Vagina (tissue), 2 donors: ENCODE measurements at regions not wholly inside any gene's neighbourhood (a gene's known extent, or its start where the extent isn't known, plus 50 kb on each side); places are given as distances from the start of the nearest gene placed in this dataset.

Source experiments
- DNase-seq, 2 donors: peaks; one replicate each; pipeline ENCODE4 v3.0.0-alpha.2; 2017; ENCODE audit errors: extremely low spot score in 2 of 2
- H3K27ac ChIP-seq: fragments of 200-600 bp; sonication (generic); one replicate; pipeline ENCODE4 v1.5.1; 2019
- H3K27me3 ChIP-seq: fragments of 200-600 bp; sonication (generic); one replicate; pipeline ENCODE4 v1.5.1; 2019
- H3K36me3 ChIP-seq, 2 donors: fragments of 200-600 bp; sonication (generic); one replicate each; pipeline ENCODE4 v1.5.1; 2017 to 2019
- H3K4me1 ChIP-seq: fragments of 200-600 bp; sonication (generic); one replicate; pipeline ENCODE4 v1.5.1; 2019
- H3K4me3 ChIP-seq, 2 donors: fragments of 200-600 bp; sonication (generic); 1 replicate in 1 of 2; 2 replicates in 1 of 2; pipeline ENCODE4 v1.5.1; 2016 to 2019
- H3K9me3 ChIP-seq: fragments of 200-600 bp; sonication (generic); one replicate; pipeline ENCODE4 v1.5.1; 2019
- POLR2A ChIP-seq, 2 donors: fragments of 450-650 bp; IDR thresholded peaks; one replicate each; pipeline ENCODE4 v1.6.1; 2017; ENCODE audit warnings: antibody characterized with exemption in 2 of 2, mild to moderate bottlenecking in 2 of 2, moderate library complexity in 2 of 2
- POLR2AphosphoS5 ChIP-seq, 2 donors: sonication (generic); formaldehyde crosslinking; IDR thresholded peaks; one replicate each; pipeline ENCODE4 v1.9.0; 2017; ENCODE audit warnings: antibody characterized with exemption in 2 of 2, mild to moderate bottlenecking in 2 of 2, low read depth in 1 of 2; ENCODE audit not compliant: insufficient read depth in 1 of 2
- intact Hi-C: fragments of 100-400 bp; cut with DNase I; formaldehyde crosslinking; loops from one replicate; pipeline ENCODE4 v1.15.1; 2023
- TF ChIP-seq, protein P1 (sequence below), 3 experiments: fragments of 450-650 bp in 2 of 3; fragments of 200-600 bp in 1 of 3; sonication (generic) in 1 of 3; IDR thresholded peaks; one replicate each; pipeline ENCODE4 v1.5.1; 2017 to 2019; ENCODE audit warnings: antibody characterized with exemption in 3 of 3, mild to moderate bottlenecking in 2 of 3, moderate library complexity in 2 of 3

DNA sequence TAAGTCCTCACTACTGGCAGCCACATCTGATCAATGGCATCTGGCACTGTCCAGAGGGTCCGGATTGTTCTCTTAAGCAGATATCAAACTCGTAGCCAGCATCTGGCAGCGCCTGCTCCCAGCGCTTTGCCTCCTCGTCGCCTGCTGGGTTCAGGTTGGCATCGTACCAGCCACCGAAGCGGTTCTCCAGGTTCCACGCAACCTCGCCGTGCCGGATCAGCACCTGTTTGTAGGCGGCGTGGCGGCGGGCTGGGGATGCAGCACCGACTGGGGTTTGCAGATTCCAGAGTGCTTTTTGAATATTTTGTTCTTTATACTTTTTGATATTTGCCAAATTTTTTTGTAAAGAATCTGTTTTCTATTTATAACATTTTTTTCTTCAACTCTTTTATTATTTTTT is 111.6 kb downstream of the NR2F2 start:
- DNase-seq, result no peak
- intact Hi-C loops, result no loop called here
- TF ChIP-seq POLR2AphosphoS5 (IDR thresholded peaks at IDR 0.05; ENCODE audit: insufficient read depth in 1 of 2, low read depth in 1 of 2) (no peak), POLR2A (IDR thresholded peaks at IDR 0.05) (no peak)
- TF ChIP-seq, protein P1, sequence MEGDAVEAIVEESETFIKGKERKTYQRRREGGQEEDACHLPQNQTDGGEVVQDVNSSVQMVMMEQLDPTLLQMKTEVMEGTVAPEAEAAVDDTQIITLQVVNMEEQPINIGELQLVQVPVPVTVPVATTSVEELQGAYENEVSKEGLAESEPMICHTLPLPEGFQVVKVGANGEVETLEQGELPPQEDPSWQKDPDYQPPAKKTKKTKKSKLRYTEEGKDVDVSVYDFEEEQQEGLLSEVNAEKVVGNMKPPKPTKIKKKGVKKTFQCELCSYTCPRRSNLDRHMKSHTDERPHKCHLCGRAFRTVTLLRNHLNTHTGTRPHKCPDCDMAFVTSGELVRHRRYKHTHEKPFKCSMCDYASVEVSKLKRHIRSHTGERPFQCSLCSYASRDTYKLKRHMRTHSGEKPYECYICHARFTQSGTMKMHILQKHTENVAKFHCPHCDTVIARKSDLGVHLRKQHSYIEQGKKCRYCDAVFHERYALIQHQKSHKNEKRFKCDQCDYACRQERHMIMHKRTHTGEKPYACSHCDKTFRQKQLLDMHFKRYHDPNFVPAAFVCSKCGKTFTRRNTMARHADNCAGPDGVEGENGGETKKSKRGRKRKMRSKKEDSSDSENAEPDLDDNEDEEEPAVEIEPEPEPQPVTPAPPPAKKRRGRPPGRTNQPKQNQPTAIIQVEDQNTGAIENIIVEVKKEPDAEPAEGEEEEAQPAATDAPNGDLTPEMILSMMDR (IDR thresholded peaks at IDR 0.05), result no peak

GRCh38 chr15:96444865-96445264 is 114.4 kb downstream of the NR2F2 start:
- intact Hi-C loops, result no loop called here
- TF ChIP-seq, protein P1 (IDR thresholded peaks at IDR 0.05), result no peak
- TF ChIP-seq POLR2A (IDR thresholded peaks at IDR 0.05) (no peak), POLR2AphosphoS5 (IDR thresholded peaks at IDR 0.05; ENCODE audit: insufficient read depth in 1 of 2, low read depth in 1 of 2) (no peak)
- no peaks in the 10 kb centered on the region for H3K36me3 ChIP-seq
- DNase-seq, result no peak
- H3K9me3 ChIP-seq, result no peaks in the 10 kb centered on the region
- no peak overlapping the region for H3K27ac ChIP-seq
- H3K4me1 ChIP-seq, result no peaks in the 10 kb centered on the region
- H3K4me3 ChIP-seq, result no peak overlapping the region
- no peaks in the 10 kb centered on the region for H3K27me3 ChIP-seq

More for the DNA sequence above, 111.6 kb downstream of the NR2F2 start:
- Histone ChIP-seq H3K4me3 (no peak overlapping the region), H3K9me3 (no peaks in the 10 kb centered on the region), H3K4me1 (no peaks in the 10 kb centered on the region), H3K27ac (no peak overlapping the region), H3K36me3 (no peaks in the 10 kb centered on the region), H3K27me3 (no peaks in the 10 kb centered on the region)

DNA sequence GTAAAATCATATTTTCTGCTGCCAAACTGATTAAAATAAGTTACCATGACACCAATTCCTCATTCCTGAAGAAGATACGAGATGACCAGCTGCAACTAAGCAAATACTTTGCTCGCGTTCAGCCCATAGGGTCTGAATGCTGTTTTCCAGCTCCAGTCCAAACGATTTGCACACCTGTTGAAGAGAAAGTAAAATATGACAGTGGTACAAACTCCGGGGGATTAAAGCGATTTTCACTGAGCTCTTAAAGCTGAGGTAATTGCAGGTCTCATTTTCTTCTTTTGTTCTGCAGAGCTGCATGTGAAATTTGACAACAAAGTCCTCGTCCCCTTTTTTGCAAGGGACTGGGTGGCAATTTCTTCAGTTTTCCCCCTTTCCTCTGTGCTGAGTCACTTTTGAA is 118.4 kb downstream of the NR2F2 start:
- no peaks in the 10 kb centered on the region for H3K9me3 ChIP-seq
- H3K36me3 ChIP-seq, result no peaks in the 10 kb centered on the region
- no peaks in the 10 kb centered on the region for H3K27me3 ChIP-seq
- no peak overlapping the region for H3K4me3 ChIP-seq
- DNase-seq, result no peak
- intact Hi-C loops, result no loop called here
- no peaks in the 10 kb centered on the region for H3K4me1 ChIP-seq
- no peak overlapping the region for H3K27ac ChIP-seq
- TF ChIP-seq POLR2A (IDR thresholded peaks at IDR 0.05) (no peak), POLR2AphosphoS5 (IDR thresholded peaks at IDR 0.05; ENCODE audit: insufficient read depth in 1 of 2, low read depth in 1 of 2) (no peak)
- TF ChIP-seq, protein P1 (IDR thresholded peaks at IDR 0.05), result no peak

DNA sequence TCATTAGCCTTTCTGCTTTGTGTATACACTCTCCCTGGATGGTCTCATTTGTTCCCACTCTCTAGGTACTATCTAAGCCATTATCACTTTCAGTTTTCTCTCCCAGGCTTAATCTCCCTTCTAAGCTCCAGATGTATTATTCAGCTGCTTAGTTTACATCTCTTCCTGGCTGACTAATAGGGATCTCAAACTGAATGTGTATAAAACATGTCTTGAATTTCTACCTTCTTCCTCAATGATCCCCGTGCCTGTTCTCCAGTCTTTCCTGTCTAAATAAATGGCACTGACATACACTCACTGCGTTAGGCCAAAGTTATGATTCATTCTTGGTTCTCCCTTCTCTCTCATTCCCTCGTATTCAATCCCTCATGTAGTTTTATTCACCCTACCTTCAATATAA is 127.3 kb downstream of the NR2F2 start:
- TF ChIP-seq, protein P1 (IDR thresholded peaks at IDR 0.05), result no peak
- intact Hi-C loops, result no loop called here
- DNase-seq, result no peak

GRCh38 chr15:96460106-96460505 is 129.6 kb downstream of the NR2F2 start:
- no peaks in the 10 kb centered on the region for H3K9me3 ChIP-seq
- intact Hi-C loops, result no loop called here
- TF ChIP-seq POLR2AphosphoS5 (IDR thresholded peaks at IDR 0.05; ENCODE audit: insufficient read depth in 1 of 2, low read depth in 1 of 2), result no peak
- TF ChIP-seq, protein P1 (IDR thresholded peaks at IDR 0.05), result no peak
- no peak for DNase-seq
- no peak overlapping the region for H3K4me3 ChIP-seq
- no peaks in the 10 kb centered on the region for H3K27me3 ChIP-seq
- no peaks in the 10 kb centered on the region for H3K36me3 ChIP-seq
- no peak overlapping the region for H3K27ac ChIP-seq
- H3K4me1 ChIP-seq, result no peaks in the 10 kb centered on the region

More for the DNA sequence above, 127.3 kb downstream of the NR2F2 start:
- no peaks in the 10 kb centered on the region for H3K4me1 ChIP-seq
- H3K9me3 ChIP-seq, result no peaks in the 10 kb centered on the region
- no peak overlapping the region for H3K4me3 ChIP-seq
- no peaks in the 10 kb centered on the region for H3K36me3 ChIP-seq
- no peaks in the 10 kb centered on the region for H3K27me3 ChIP-seq
- no peak overlapping the region for H3K27ac ChIP-seq
